Activated naive CD4-positive, alpha-beta T cell treated with Interleukin-2 at 50 U/mL for 16 hours (primary cell): ENCODE measurements at regions not wholly inside any gene's neighbourhood (a gene's known extent, or its start where the extent isn't known, plus 50 kb on each side); places are given as distances from the start of the nearest gene placed in this dataset.
"Not testable (repeated sequence)": the region's sequence is repeated elsewhere in the genome, so short reads cannot be mapped to it uniquely, and the experiment has no call there.

Source experiments
- DNase-seq: peaks from one replicate; pipeline ENCODE4 v3.0.0-alpha.2; 2020

GRCh38 chr21:18970941-18971340 lies 567.4 kb upstream of the TMPRSS15 start:
- DNase-seq, result no peak

DNA sequence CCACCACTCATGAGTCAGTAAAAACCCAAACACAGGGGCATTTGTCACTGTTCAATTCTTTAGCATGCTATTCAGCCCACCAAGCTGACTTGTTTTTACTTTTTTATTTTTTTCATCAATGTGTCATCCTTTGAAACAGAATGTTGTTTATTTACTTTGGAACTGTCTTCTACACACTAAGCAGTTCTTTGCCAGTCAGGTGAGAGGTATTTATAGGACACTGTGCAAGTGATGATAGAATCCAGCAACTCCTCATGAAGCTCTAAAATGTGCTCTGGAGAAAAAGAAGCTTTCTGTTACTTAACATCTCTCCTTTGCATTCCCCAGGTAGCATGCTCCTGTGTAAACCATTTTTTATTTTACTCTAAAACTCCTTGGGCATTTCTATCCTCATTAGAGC lies 582.0 kb upstream of the TMPRSS15 start:
- no peak for DNase-seq

GRCh38 chr21:18986197-18986596 lies 582.6 kb upstream of the TMPRSS15 start:
- no peak for DNase-seq

- no peak for DNase-seq
These were observed 584.0 kb upstream of the TMPRSS15 start for GRCh38 chr21:18987520-18988026.

GRCh38 chr21:18989953-18990495 lies 586.4 kb upstream of the TMPRSS15 start:
- no peak for DNase-seq

DNA sequence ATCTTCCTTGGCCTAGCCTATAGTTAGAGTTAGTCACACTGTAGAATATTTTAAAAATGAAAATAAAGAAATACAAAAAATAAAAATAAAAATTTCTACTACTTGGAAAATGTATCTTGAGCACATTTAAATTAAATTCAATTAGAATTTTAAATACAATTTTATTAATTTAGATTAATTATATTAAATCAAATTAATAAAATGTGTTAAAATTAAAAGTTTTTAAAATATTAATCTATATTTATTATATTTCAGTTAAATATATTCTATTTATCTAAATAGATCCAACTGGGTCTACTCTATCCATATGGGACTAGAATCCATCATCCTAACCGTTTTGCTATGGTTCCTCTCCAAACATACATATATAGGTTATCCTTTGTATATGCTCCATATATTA lies 588.3 kb upstream of the TMPRSS15 start:
- DNase-seq, result no peak

GRCh38 chr21:19010251-19010650 lies 606.7 kb upstream of the TMPRSS15 start:
- no peak for DNase-seq

DNA sequence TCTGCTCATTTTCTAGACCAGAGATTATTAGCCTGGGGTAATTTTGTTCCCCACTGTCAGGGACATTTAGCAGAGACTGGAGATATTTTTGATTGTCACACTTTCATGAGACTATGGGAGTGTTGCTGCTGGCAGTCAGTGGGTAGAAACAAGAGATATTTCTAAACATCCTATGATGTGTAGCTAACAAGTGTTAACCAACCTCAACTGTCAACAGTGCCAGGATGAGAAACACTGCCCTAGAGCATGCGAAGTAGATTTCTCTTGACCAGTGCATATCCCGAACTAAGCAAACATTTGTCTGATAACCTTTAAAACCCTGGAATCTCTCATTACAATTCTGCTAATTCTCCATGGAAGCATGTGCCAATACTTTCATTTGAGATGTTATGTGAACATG lies 607.4 kb upstream of the TMPRSS15 start:
- DNase-seq, result no peak

DNA sequence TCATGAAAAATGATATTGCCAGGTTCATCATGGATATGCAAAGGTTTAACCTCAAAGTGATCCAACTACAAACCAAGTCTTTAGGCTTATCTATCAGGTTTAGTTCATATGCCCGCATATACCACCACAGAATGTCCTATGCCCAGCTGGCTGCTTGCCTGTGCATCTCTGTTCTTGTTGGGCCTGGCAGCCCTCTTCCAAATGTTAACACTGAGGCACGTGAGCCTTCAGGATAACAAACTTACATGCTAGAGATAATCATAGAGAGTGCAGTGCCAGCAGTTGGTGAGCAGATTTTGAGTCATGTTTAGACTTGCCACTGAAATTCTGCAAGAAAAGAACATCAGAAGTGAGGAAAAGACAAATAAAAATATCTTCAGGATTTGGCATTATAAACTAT lies 607.9 kb upstream of the TMPRSS15 start:
- no peak for DNase-seq

GRCh38 chr21:19013916-19014315 lies 610.3 kb upstream of the TMPRSS15 start:
- no peak for DNase-seq

DNA sequence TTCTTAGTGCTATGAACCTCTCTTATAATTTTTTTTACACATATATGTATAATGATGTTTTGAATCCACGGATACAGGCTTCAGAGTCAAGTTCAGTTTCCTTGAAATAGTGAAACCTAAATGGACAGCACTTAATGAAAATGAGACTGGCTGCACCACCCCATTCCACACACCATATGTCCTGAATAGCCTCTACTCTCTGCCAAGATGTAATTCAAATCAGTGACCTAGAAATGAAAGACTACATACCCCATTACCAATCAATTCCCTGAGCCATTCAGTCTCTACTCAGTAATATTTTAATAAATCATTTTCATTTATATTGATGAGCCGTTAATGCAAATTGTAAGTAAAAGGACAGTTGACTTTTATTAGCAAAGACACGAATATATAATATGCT lies 614.9 kb upstream of the TMPRSS15 start:
- DNase-seq, result no peak

DNA sequence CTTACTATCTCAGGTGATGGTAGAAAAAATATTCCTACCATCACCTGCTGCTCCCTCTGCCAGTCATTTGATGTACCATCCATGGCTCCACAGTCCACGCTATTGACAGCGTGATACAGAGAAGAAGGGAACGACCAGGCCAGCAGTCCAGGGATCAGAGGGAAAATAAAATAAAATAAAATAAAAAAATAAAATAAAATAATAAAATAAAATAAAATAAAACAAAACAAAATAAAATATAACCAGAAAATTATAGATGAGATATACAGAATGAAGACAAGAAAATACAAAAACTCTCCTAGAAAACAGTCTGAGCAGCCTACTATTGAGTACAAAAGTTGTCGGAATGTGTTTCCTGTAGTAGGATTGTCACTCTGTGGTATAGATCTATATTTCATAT lies 619.4 kb upstream of the TMPRSS15 start:
- DNase-seq, result no peak

GRCh38 chr21:19026911-19027310 lies 623.3 kb upstream of the TMPRSS15 start:
- DNase-seq, result no peak

GRCh38 chr21:19029816-19030215 lies 626.2 kb upstream of the TMPRSS15 start:
- DNase-seq, result no peak

- DNase-seq, result no peak
These were observed 628.4 kb upstream of the TMPRSS15 start for GRCh38 chr21:19031953-19032352.

DNA sequence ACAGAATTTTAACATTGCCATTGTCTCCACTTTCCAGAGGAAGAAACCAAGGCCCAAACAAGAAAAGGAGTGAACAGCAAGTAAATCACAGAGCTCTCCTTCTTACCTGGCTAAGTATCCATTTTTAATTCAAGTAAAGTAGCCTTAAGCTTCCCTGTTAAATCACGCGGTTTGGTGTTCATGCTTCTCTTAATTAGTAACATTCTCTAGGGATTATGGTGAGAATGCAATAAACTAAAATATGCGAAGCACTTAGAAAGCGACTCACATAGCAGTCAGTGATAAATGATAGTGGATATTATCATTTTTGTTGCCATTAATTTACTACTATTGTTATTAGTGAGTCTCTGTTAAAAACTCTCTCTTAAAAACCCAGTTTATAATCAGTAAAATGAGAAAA lies 630.5 kb upstream of the TMPRSS15 start:
- DNase-seq, result no peak

DNA sequence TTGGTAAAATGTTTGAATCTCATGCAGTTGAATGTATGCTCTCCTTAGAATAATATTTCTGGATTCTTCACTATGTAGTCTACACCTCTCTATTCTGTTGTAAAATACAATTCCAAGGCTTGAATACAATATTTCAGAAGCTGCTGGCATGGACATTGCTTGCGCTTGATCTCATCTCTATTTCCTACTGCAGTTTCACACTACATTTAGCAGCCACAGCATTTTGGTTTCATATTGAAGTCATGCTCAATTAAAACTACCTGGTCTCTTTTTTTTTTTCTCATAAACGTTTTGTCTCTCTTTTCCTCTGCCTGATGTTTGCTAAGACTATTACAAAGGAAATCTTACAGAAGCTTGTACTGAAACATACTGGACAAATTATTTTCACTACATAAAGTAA lies 631.0 kb upstream of the TMPRSS15 start:
- no peak for DNase-seq

DNA sequence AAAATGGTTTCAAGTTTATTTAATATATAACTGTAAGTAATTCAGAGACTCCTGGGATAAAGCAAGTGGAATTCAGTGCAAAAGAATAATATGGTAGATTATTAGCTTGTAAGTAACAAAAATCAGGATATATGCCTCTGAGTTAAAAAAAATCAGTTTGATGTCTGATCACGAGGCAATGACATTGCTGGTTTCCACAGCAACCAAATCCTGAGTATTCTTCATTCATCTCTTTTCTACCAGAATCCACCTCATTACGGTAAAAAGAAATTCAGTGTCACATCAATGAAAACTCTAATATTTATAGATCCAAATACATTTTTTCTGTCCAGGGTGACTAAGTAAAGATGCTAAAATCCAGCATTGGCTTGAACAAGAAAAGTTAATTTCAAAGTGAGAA lies 642.3 kb upstream of the TMPRSS15 start:
- DNase-seq, result no peak

- no peak for DNase-seq
These were observed 644.6 kb upstream of the TMPRSS15 start for GRCh38 chr21:19048098-19048672.

DNA sequence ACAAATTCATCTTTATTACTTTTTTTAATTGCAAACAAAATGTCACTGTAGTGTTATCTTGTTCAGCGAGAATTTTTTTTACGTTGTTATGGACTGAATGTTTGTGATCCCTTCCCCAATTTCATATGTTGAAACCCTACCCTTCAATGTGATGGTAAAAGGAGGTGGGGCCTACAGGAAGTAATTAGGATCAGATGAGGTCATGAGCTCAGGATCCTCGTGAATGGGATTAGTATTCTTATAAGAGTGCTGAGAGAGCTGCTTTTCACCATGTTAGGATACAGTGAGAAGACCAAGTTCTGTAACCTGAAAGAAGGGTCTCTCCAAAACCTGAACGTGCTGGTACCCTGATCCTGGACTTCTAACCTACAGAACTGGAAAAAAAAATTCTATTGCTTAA lies 646.0 kb upstream of the TMPRSS15 start:
- no peak for DNase-seq

DNA sequence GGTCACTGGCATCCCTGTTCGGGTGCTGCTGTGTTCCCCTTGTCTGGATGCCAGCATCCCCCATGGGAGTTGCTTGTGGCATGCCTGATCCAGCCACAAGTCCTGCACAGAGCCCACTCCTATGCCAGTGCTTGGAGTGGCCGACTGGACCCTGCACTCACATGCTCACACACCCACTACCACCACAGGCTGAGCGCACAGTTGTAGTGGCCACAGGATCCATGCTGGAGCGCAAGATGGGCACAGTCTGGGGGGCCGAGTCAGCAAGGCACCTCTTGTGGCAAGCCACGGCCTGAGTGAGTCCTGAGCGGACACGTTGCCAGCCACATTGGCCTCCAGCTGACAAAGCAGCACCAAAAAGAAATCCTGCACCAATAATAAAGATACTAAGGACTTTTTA lies 661.6 kb upstream of the TMPRSS15 start:
- DNase-seq, result no peak

DNA sequence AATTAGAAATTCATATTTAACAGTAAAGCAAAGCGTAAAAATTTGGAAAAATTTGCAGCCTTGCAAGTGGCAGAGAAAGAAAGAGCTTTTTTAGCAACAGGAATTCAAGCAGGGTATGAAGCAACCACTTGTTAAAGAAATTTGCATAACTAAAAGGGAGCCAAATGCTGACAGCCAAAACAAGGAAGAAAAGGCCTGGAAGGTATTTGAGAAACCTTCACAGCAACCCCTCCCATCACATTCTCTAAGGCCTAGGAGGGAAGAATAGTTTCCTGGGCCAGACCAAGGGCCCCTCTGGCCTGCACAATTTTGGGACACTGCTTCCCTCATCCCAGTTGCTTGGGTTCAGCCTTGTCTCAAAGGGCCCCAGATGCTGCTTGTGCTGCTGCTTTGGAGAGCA lies 672.4 kb upstream of the TMPRSS15 start:
- no peak for DNase-seq

GRCh38 chr21:19109694-19110093 lies 706.1 kb upstream of the TMPRSS15 start:
- no peak for DNase-seq

- DNase-seq, result not testable (repeated sequence)
These were observed 715.7 kb upstream of the TMPRSS15 start for GRCh38 chr21:19119259-19119658.

DNA sequence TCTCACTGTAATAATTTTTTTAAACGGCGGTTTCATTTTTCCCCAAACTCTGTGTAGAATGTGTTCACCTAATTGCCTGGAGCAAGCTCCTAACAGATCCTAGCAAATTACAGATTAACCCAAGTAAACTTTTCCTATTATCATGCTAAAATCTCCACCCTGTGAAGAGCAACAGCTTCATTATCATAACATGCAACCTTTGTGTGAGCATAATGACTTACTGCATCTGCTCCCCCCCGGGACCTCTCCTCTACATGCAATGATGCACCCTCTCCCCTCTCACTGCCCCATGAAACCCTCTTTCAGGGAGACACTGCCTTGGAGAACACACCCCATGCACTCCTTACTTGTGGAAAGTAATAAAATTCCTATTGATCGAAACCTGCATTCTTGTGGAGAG lies 717.0 kb upstream of the TMPRSS15 start:
- DNase-seq, result no peak
